ENCODE measurements at regions not wholly inside any gene's neighbourhood (a gene's known extent, or its start where the extent isn't known, plus 50 kb on each side); places are given as distances from the start of the nearest gene placed in this dataset.

GRCh38 chr2:199019898-199020507 is 437.7 kb downstream of the SATB2 start:
- DNase-seq: peak; percentile 7

- no peak for DNase-seq
These were observed 438.9 kb downstream of the SATB2 start for GRCh38 chr2:199018826-199019225.

- DNase-seq: no peak
These were observed 442.7 kb downstream of the SATB2 start for GRCh38 chr2:199015072-199015471.

GRCh38 chr2:199014226-199014625 is 443.5 kb downstream of the SATB2 start:
- no peak for DNase-seq

- DNase-seq: no peak
These were observed 445.8 kb downstream of the SATB2 start for GRCh38 chr2:199011908-199012307.

GRCh38 chr2:198994678-198995077 is 463.1 kb downstream of the SATB2 start:
- DNase-seq: no peak

GRCh38 chr2:198991431-198991830 is 466.3 kb downstream of the SATB2 start:
- no peak for DNase-seq

GRCh38 chr2:198975779-198976178 is 482.0 kb downstream of the SATB2 start:
- DNase-seq: no peak

GRCh38 chr2:198973785-198974184 is 484.0 kb downstream of the SATB2 start:
- no peak for DNase-seq

- no peak for DNase-seq
These were observed 484.6 kb downstream of the SATB2 start for GRCh38 chr2:198973181-198973580.

GRCh38 chr2:198968545-198968944 is 489.2 kb downstream of the SATB2 start:
- no peak for DNase-seq

GRCh38 chr2:198966269-198966668 is 491.5 kb downstream of the SATB2 start:
- no peak for DNase-seq

- no peak for DNase-seq
These were observed 496.2 kb downstream of the SATB2 start for GRCh38 chr2:198961547-198961946.

- no peak for DNase-seq
These were observed 500.6 kb downstream of the SATB2 start for GRCh38 chr2:198957181-198957580.

GRCh38 chr2:198953328-198953727 is 504.4 kb downstream of the SATB2 start:
- DNase-seq: no peak

GRCh38 chr2:198950803-198951202 is 506.9 kb downstream of the SATB2 start:
- no peak for DNase-seq

- DNase-seq: no peak
These were observed 512.2 kb downstream of the SATB2 start for GRCh38 chr2:198945496-198945895.

- DNase-seq: no peak
These were observed 527.6 kb downstream of the SATB2 start for GRCh38 chr2:198930170-198930569.

GRCh38 chr2:198928026-198928425 is 529.7 kb downstream of the SATB2 start:
- DNase-seq: no peak

- no peak for DNase-seq
These were observed 539.6 kb downstream of the SATB2 start for GRCh38 chr2:198917926-198918720.

GRCh38 chr2:198917275-198917674 is 540.5 kb downstream of the SATB2 start:
- DNase-seq: no peak

- DNase-seq: no peak
These were observed 541.1 kb downstream of the SATB2 start for GRCh38 chr2:198916548-198917080.

- DNase-seq: peak; percentile 60
These were observed 544.2 kb downstream of the SATB2 start for GRCh38 chr2:198913394-198914152.
